NAMALWA (cell line): ENCODE measurements at regions not wholly inside any gene's neighbourhood (a gene's known extent, or its start where the extent isn't known, plus 50 kb on each side); places are given as distances from the start of the nearest gene placed in this dataset.
"Not testable (repeated sequence)": the region's sequence is repeated elsewhere in the genome, so short reads cannot be mapped to it uniquely, and the experiment has no call there.

ENCODE experiments used
- DNase-seq: peaks from one replicate; pipeline ENCODE4 v3.0.0-alpha.2; 2015; ENCODE audit warnings: low spot score

- DNase-seq: peak; percentile 50
These were observed 4593.3 kb upstream of the OR11H1 start for GRCh38 chr22:10934704-10935103.

GRCh38 chr22:10961043-10961860 is 4566.7 kb upstream of the OR11H1 start:
- DNase-seq: no peak

- DNase-seq: not testable (repeated sequence)
These were observed 4566.1 kb upstream of the OR11H1 start for GRCh38 chr22:10961861-10962255.
